KG1 (cell line): ENCODE measurements at regions not wholly inside any gene's neighbourhood (a gene's known extent, or its start where the extent isn't known, plus 50 kb on each side); places are given as distances from the start of the nearest gene placed in this dataset.

Experiments
- DNase-seq: peaks from one replicate; lab custom pipeline; 2025; lab: John Stamatoyannopoulos, UW

- DNase-seq: no peak
Measured at GRCh38 chr10:33416209-33416608, 81.7 kb upstream of the NRP1 start.

- no peak for DNase-seq
Measured at GRCh38 chr10:33414841-33415240, 80.4 kb upstream of the NRP1 start.

- no peak for DNase-seq
Measured at GRCh38 chr10:33412653-33413361, 78.3 kb upstream of the NRP1 start.

GRCh38 chr10:33412241-33412640, 77.8 kb upstream of the NRP1 start:
- DNase-seq: no peak

- DNase-seq: no peak
Measured at GRCh38 chr10:33410860-33411234, 76.4 kb upstream of the NRP1 start.

- DNase-seq: no peak
Measured at GRCh38 chr10:33410096-33410859, 75.8 kb upstream of the NRP1 start.

- DNase-seq: no peak
Measured at GRCh38 chr10:33406596-33406995, 72.1 kb upstream of the NRP1 start.

GRCh38 chr10:33402220-33403073, 68.0 kb upstream of the NRP1 start:
- DNase-seq: no peak

GRCh38 chr10:33401300-33401699, 66.8 kb upstream of the NRP1 start:
- DNase-seq: no peak

- DNase-seq: no peak
Measured at GRCh38 chr10:33398796-33399195, 64.3 kb upstream of the NRP1 start.

GRCh38 chr10:33396938-33397337, 62.5 kb upstream of the NRP1 start:
- DNase-seq: no peak

- no peak for DNase-seq
Measured at GRCh38 chr10:33396279-33396678, 61.8 kb upstream of the NRP1 start.

- no peak for DNase-seq
Measured at GRCh38 chr10:33395201-33395600, 60.7 kb upstream of the NRP1 start.

- DNase-seq: no peak
Measured at GRCh38 chr10:33392706-33393105, 58.2 kb upstream of the NRP1 start.

- DNase-seq: no peak
Measured at GRCh38 chr10:33391611-33392465, 57.4 kb upstream of the NRP1 start.

GRCh38 chr10:33390046-33390445, 55.6 kb upstream of the NRP1 start:
- DNase-seq: no peak

- DNase-seq: no peak
Measured at GRCh38 chr10:33388785-33389184, 54.3 kb upstream of the NRP1 start.

- no peak for DNase-seq
Measured at GRCh38 chr10:33388382-33388781, 53.9 kb upstream of the NRP1 start.

GRCh38 chr10:33387720-33388119, 53.3 kb upstream of the NRP1 start:
- DNase-seq: no peak

- no peak for DNase-seq
Measured at GRCh38 chr10:33386926-33387325, 52.5 kb upstream of the NRP1 start.

- no peak for DNase-seq
Measured at GRCh38 chr10:33385686-33386085, 51.2 kb upstream of the NRP1 start.

GRCh38 chr10:33385015-33385414, 50.5 kb upstream of the NRP1 start:
- DNase-seq: no peak
